Endothelial cell of umbilical vein (primary cell): ENCODE measurements at regions not wholly inside any gene's neighbourhood (a gene's known extent, or its start where the extent isn't known, plus 50 kb on each side); places are given as distances from the start of the nearest gene placed in this dataset.

Source experiments
- BruUV-seq: library from RNA; stranded (reverse); fragments of 400-500 nt; replicated peaks from 2 replicates; lab custom pipeline; 2021; lab: Mats Ljungman, UMichigan
- CTCF ChIA-PET: fragments of 300-600, 350-600 bp; sonication (Branson Sonifier 250); formaldehyde crosslinking; loops from one replicate; lab custom pipeline; 2021; ENCODE audit warnings: antibody characterized with exemption, inconsistent platforms; lab: Charles Lee
- POLR2A ChIA-PET: fragments of 300-600, 350-600 bp; sonication (Branson Sonifier 250); formaldehyde crosslinking; loops from one replicate; lab custom pipeline; 2021; ENCODE audit warnings: antibody characterized with exemption, inconsistent platforms; lab: Charles Lee
- DNase-seq: peaks from one replicate; pipeline ENCODE4 v3.0.0-alpha.2; 2011; ENCODE audit warnings: low read depth, low spot score
- FAIRE-seq: peaks from 2 replicates; lab custom pipeline; 2011; peaks lifted over from hg19 to GRCh38; lab: Jason Lieb, UNC
- H2AFZ ChIP-seq: 2 replicates; pipeline ENCODE4 v1.6.0; 2012; ENCODE audit warnings: low read depth, low read length, control low read depth, inconsistent platforms
- H3K27ac ChIP-seq: 2 replicates; pipeline ENCODE4 v1.5.1; 2011; ENCODE audit warnings: low read depth, mild to moderate bottlenecking, control low read depth, low read length, moderate library complexity; ENCODE audit not compliant: insufficient read depth
- H3K27me3 ChIP-seq, 2 experiments: 2 replicates each; pipeline versions ENCODE4 v1.6.0 to v1.6.1; 2011; ENCODE audit warnings: low read length in 2 of 2, mixed read lengths in 1 of 2; ENCODE audit not compliant: control insufficient read depth in 2 of 2, insufficient read depth in 2 of 2
- H3K36me3 ChIP-seq, 2 experiments: 2 replicates in 1 of 2; 3 replicates in 1 of 2; pipeline ENCODE4 v1.5.1; 2011; ENCODE audit warnings: low read length in 2 of 2, mild to moderate bottlenecking in 1 of 2, moderate library complexity in 1 of 2; ENCODE audit not compliant: control insufficient read depth in 2 of 2, insufficient read depth in 2 of 2; ENCODE audit errors: extremely low read depth in 1 of 2
- H3K4me1 ChIP-seq: 3 replicates; pipeline ENCODE4 v1.5.1; 2011; ENCODE audit warnings: mild to moderate bottlenecking, low read length; ENCODE audit not compliant: control insufficient read depth, insufficient read depth; ENCODE audit errors: extremely low read depth
- H3K4me2 ChIP-seq: 2 replicates; pipeline ENCODE4 v1.6.1; 2011; ENCODE audit warnings: low read length, control low read depth, mixed read lengths; ENCODE audit not compliant: insufficient read depth
- H3K4me3 ChIP-seq, 3 experiments: fragments of 200-600 bp in 1 of 3; sonication (generic), shearing (Covaris generic) in 1 of 3; replicated peaks in 1 of 3; 2 replicates each; pipeline ENCODE4 v1.5.1; 2011 to 2016; ENCODE audit warnings: control low read depth in 3 of 3, low read length in 3 of 3, mild to moderate bottlenecking in 2 of 3, inconsistent platforms in 1 of 3, low read depth in 1 of 3, moderate library complexity in 1 of 3; ENCODE audit not compliant: insufficient read depth in 1 of 3
- H3K79me2 ChIP-seq: 2 replicates; pipeline ENCODE4 v1.6.0; 2012; ENCODE audit warnings: low read length, inconsistent platforms; ENCODE audit not compliant: control insufficient read depth, insufficient read depth
- H3K9ac ChIP-seq: replicated peaks from 2 replicates; pipeline ENCODE3; 2011; ENCODE audit warnings: low read length, control low read depth; ENCODE audit not compliant: insufficient read depth; ENCODE audit errors: extremely low read depth
- H3K9me1 ChIP-seq: replicated peaks from 3 replicates; pipeline ENCODE4 v1.6.0; 2011; ENCODE audit warnings: mild to moderate bottlenecking, low read length; ENCODE audit not compliant: control insufficient read depth, insufficient read depth; ENCODE audit errors: extremely low read depth
- H3K9me3 ChIP-seq: replicated peaks from 2 replicates; pipeline ENCODE4 v1.5.1; 2012; ENCODE audit warnings: low read length, inconsistent platforms; ENCODE audit not compliant: control insufficient read depth, insufficient read depth
- H4K20me1 ChIP-seq: replicated peaks from 2 replicates; pipeline ENCODE3; 2011; ENCODE audit warnings: mild to moderate bottlenecking, low read length; ENCODE audit not compliant: control insufficient read depth, insufficient read depth; ENCODE audit errors: extremely low read depth
- CTCF ChIP-seq, 2 donors: IDR thresholded peaks; 1 replicate in 1 of 2; 2 replicates in 1 of 2; pipeline ENCODE4 v1.5.1; 2011; ENCODE audit warnings: low read length in 2 of 2, mild to moderate bottlenecking in 2 of 2, moderate library complexity in 2 of 2, control low read depth in 1 of 2, inconsistent platforms in 1 of 2, low read depth in 1 of 2; ENCODE audit not compliant: insufficient read depth in 1 of 2; ENCODE audit errors: extremely low read depth in 1 of 2
- JUN ChIP-seq: IDR thresholded peaks from 2 replicates; pipeline ENCODE4 v1.6.1; 2011; ENCODE audit warnings: borderline replicate concordance, low read depth; ENCODE audit not compliant: insufficient read length, insufficient read depth
- MAX ChIP-seq: IDR thresholded peaks from 2 replicates; pipeline ENCODE4 v1.6.1; 2011; ENCODE audit not compliant: insufficient read depth, insufficient read length
- MYC ChIP-seq: IDR thresholded peaks from one replicate; pipeline ENCODE4 v1.6.1; 2011; ENCODE audit warnings: mild to moderate bottlenecking, low read depth, low read length
- POLR2AphosphoS5 ChIP-seq: IDR thresholded peaks from 2 replicates; pipeline ENCODE4 v1.6.1; 2012; ENCODE audit warnings: low read depth, mild to moderate bottlenecking, control low read depth, low read length, moderate library complexity; ENCODE audit not compliant: insufficient read depth
- dilution Hi-C: fragments of 300-500 bp; cut with MboI; formaldehyde crosslinking; loops from one replicate; pipeline ENCODE4 v1.15.0; 2019; ENCODE audit warnings: low sequenced_read_pairs; ENCODE audit not compliant: extremely low pct_ligation_motif_present
- intact Hi-C: fragments of 100-400 bp; cut with micrococcal nuclease; formaldehyde crosslinking; loops from one replicate; pipeline ENCODE4 v1.10.0; 2022

- intact Hi-C loops, result no loop called here
- dilution Hi-C loops, result no loop called here
- no peaks in the 10 kb centered on the region for H3K9me1 ChIP-seq
- H3K36me3 ChIP-seq, result no peaks in the 10 kb centered on the region
- no peak overlapping the region for H3K4me3 ChIP-seq
- H3K27me3 ChIP-seq, result no peaks in the 10 kb centered on the region
- no peak overlapping the region for H3K27ac ChIP-seq
- ChIA-PET POLR2A (no interaction called here), CTCF (interaction anchor here (1.5 kb wide), 1 partner anchor 18 kb away, joined by 3 read pairs; no protein-coding TSS in a partner anchor)
- no peak for TF ChIP-seq MAX
- no peak for TF ChIP-seq MYC
- no peak overlapping the region for H3K9ac ChIP-seq
- H2AFZ ChIP-seq, result no peak overlapping the region
- no peaks in the 10 kb centered on the region for H4K20me1 ChIP-seq
- no TSS peak for BruUV-seq
- FAIRE-seq, result no peak
- H3K9me3 ChIP-seq, result no peaks in the 10 kb centered on the region
- H3K4me1 ChIP-seq, result no peaks in the 10 kb centered on the region
- no peak overlapping the region for H3K4me2 ChIP-seq
- no peak for DNase-seq
- H3K79me2 ChIP-seq, result no peaks in the 10 kb centered on the region
Observed at GRCh38 chr1:199724049-199724448, 303.5 kb upstream of the NR5A2 start.

GRCh38 chr1:199725002-199725565, 302.4 kb upstream of the NR5A2 start:
- no peaks in the 10 kb centered on the region for H3K9me1 ChIP-seq
- no peak overlapping the region for H3K9ac ChIP-seq
- CTCF ChIA-PET, result interaction anchor here (1.5 kb wide), 1 partner anchor 19 kb away, joined by 3 read pairs; no protein-coding TSS in a partner anchor
- H3K9me3 ChIP-seq, result no peaks in the 10 kb centered on the region
- no peak overlapping the region for H3K27ac ChIP-seq
- H3K79me2 ChIP-seq, result no peaks in the 10 kb centered on the region
- H3K4me3 ChIP-seq, result no peak overlapping the region
- dilution Hi-C loops (no loop called here), intact Hi-C loops (no loop called here)
- H4K20me1 ChIP-seq, result no peaks in the 10 kb centered on the region
- H2AFZ ChIP-seq, result no peak overlapping the region
- no peaks in the 10 kb centered on the region for H3K27me3 ChIP-seq
- DNase-seq (no peak), FAIRE-seq (no peak)
- no peaks in the 10 kb centered on the region for H3K36me3 ChIP-seq
- POLR2A ChIA-PET, result no interaction called here
- no peak for TF ChIP-seq POLR2AphosphoS5
- TF ChIP-seq CTCF (IDR thresholded peaks at IDR 0.05; ENCODE audit: extremely low read depth in 1 of 2, insufficient read depth in 1 of 2, low read depth in 1 of 2, low read length in 2 of 2), result no peak
- TF ChIP-seq MYC, result no peak
- TF ChIP-seq JUN, result no peak
- no peak overlapping the region for H3K4me2 ChIP-seq
- no peaks in the 10 kb centered on the region for H3K4me1 ChIP-seq
- no TSS peak for BruUV-seq
